DMS153 treated with DMSO at 0.1 percent for 48 hours (cell line): ENCODE measurements at regions not wholly inside any gene's neighbourhood (a gene's known extent, or its start where the extent isn't known, plus 50 kb on each side); places are given as distances from the start of the nearest gene placed in this dataset.

Source experiments
- DNase-seq: peaks from one replicate; lab custom pipeline; 2025; ENCODE audit not compliant: unreplicated experiment; lab: John Stamatoyannopoulos, UW

DNA sequence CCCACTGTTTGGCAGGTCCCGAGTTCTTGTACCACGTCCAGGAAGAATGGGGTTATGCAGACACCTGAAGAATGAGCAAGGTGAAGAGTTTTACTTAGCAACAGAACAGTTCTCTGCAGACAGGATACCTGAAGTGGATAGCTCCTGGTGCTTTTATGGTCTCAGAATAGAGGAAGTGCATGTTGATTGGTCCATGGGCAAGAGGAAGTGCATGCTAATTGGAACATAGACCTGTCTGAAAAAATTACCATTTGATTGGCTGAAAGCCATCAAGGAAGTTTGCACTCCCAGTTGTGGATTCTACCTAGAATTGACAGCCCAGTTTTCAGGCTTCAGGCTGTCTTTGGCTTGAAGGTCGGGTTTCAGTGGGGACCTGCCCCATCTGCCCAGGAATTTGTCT, 887.5 kb downstream of the FAT4 start:
- DNase-seq, result no peak

- DNase-seq, result no peak
Measured at GRCh38 chr4:126207910-126208309, 893.2 kb downstream of the FAT4 start.

DNA sequence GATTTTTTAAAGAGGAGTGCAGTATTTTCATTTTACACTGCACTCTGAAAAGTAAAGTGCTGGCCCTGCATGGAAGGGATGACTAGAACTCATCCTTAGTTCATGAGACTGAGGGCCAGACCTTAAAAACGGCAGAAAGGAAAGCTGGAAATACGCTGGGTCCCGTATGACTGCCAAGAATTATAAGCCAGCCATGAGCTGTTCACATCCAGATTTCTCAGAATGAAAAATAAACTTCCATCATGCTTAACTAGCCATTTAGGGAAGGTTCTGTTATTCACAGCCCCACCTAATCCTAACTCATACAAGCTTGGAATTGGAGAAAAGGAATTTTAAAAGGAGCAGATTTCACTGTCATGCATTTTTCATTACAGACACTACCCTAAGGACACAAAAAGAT, 894.4 kb downstream of the FAT4 start:
- no peak for DNase-seq

GRCh38 chr4:126213996-126214395, 899.2 kb downstream of the FAT4 start:
- no peak for DNase-seq

- DNase-seq, result no peak
Measured at GRCh38 chr4:126215759-126216158, 901.0 kb downstream of the FAT4 start.

DNA sequence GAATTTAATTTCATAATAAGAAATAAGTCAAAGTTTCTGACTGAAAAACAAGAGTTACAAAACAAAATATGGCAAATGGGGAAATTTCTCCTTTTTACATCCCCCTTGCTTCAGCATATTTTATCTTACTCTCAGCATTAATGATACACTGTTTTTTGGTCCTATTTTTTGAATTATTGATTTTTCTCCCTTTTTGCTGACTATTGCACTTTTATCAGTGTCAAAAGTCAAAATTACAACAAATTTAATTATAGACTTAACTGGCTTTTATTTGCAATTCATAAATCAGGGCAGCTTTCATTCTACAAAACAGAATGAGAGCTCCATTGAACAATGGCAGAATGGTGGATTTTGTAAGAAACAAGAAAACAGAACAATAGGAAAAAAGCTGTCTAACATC, 901.9 kb downstream of the FAT4 start:
- no peak for DNase-seq

DNA sequence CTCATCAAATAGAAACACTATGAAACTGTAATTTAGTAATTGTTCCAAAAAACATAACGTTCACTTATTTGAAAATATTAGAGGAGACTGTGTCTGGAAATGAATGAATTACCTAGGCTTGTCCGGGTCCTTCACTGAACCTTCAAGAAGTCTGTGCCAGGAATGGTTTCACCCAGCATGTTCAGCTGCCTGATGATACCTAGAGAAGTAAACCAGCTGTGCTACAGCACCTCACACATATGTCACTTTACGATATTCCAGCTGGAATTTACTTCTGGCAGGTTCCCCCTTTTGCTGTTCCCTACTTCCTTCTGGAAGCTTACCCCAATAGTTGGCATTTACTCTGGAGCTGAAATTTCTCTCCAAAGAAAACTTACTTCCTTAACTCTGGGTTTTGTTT, 906.5 kb downstream of the FAT4 start:
- DNase-seq, result no peak

GRCh38 chr4:126221717-126222340, 907.1 kb downstream of the FAT4 start:
- no peak for DNase-seq

GRCh38 chr4:126223784-126224407, 909.1 kb downstream of the FAT4 start:
- DNase-seq, result no peak

- DNase-seq, result no peak
Measured at GRCh38 chr4:126227428-126227827, 912.7 kb downstream of the FAT4 start.

- no peak for DNase-seq
Measured at GRCh38 chr4:126230269-126230668, 915.5 kb downstream of the FAT4 start.

GRCh38 chr4:126233483-126233882, 918.7 kb downstream of the FAT4 start:
- DNase-seq, result no peak

GRCh38 chr4:126238013-126238412, 923.3 kb downstream of the FAT4 start:
- no peak for DNase-seq

DNA sequence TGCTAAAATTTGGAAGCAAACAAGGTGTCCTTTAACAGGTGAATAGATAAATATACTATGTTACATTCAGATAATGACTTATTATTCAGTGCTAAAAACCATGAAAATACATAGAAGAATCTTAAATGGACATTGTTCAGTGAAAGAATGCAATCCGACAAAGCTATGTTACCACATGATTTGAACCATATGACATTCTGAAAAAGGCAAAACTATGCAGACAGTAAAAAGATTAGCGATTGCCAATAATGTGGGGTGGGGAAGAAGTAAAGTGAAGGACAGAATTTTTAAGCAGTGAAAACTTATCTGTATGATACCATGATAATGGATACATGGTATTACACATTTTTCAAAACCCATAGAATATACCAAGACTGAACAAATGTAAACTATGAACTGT, 926.9 kb downstream of the FAT4 start:
- no peak for DNase-seq

GRCh38 chr4:126242679-126243390, 928.1 kb downstream of the FAT4 start:
- DNase-seq, result no peak

DNA sequence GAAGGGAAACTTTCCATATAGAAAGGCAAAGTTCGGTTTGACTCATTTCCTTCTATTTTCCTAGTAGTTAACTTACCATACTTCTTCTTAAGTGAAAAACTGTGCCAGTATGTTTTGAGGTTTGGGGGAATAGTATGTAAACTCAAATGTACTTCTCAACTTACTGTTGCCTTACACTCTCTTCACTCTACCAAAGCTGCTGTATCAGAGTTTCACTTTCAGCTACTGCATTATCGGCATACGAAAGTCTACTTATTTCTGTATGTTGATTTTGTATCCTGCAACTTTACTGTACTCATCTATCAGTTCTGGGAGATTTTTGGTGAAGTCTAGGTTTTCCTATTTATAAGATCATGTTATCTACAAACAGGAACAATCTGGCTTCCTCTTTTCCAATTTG, 932.7 kb downstream of the FAT4 start:
- DNase-seq, result no peak

GRCh38 chr4:126250006-126250405, 935.3 kb downstream of the FAT4 start:
- no peak for DNase-seq

DNA sequence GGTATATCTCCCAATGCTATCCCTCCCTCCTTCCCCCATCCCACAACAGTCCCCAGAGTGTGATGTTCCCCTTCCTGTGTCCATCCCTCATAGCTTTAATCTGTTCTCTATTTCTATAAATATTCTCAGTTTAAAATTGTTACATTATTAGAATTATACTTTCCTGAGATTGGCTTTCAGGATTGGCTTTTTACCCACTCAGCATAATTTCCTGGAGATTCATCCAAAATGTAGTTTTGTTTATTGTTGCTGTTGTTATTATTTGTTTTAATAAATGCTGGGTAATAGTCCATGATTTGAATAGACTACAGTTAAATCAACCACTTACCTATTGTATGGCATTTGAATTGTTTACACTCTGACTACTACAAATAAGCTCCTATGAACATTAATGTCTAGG, 936.4 kb downstream of the FAT4 start:
- DNase-seq, result no peak

- DNase-seq, result no peak
Measured at GRCh38 chr4:126262665-126263064, 947.9 kb downstream of the FAT4 start.

DNA sequence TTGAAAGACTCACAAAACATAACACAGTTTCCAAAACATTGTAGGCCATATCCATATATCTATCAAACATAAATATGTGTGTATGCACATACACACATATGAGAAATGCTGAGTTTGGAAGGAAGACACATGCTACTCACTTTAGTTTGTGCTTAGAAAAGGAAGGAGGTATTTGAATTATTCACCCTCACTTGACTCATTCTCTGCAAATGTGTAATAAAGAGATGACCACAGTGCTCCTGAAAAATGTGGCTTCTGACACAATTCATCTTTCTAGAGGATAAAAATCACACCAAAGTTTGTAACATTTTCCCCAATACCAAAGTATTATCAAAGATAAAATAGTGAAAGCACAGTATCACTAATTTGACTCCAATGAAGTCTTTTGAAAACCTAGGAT, 950.1 kb downstream of the FAT4 start:
- no peak for DNase-seq

GRCh38 chr4:126265888-126266287, 951.1 kb downstream of the FAT4 start:
- no peak for DNase-seq

DNA sequence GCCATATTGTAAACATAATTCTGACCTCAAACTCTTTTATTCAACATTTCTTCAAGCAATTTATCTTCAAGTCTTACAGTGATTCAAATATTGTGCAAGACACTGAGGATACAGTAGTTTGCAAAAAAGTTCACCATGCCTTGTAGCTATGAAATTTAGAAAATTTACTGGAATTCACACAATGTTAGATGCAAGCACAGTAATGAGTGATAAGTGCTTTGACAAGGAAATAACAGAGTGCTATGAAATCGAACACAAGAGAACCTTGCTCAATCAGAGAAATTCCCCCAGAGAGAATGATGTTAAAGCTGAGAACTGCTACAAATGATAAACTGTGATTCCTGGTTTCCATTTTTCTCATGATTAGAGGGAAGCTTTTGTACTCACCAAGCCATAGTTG, 952.9 kb downstream of the FAT4 start:
- DNase-seq, result no peak

GRCh38 chr4:126268106-126268505, 953.4 kb downstream of the FAT4 start:
- DNase-seq, result no peak
